Keratinocyte (primary cell): ENCODE measurements at regions not wholly inside any gene's neighbourhood (a gene's known extent, or its start where the extent isn't known, plus 50 kb on each side); places are given as distances from the start of the nearest gene placed in this dataset.

Experiments used
- DNase-seq: peaks from one replicate; pipeline ENCODE4 v3.0.0-alpha.2; 2011; ENCODE audit warnings: low read depth, missing footprints, low spot score
- FAIRE-seq: peaks from 2 replicates; lab custom pipeline; 2011; peaks lifted over from hg19 to GRCh38; lab: Jason Lieb, UNC
- H2AFZ ChIP-seq: 2 replicates; pipeline ENCODE4 v1.6.0; 2012; ENCODE audit warnings: low read length, control low read depth, inconsistent platforms; ENCODE audit not compliant: control insufficient read depth
- H3K27ac ChIP-seq: 2 replicates; pipeline ENCODE4 v1.5.1; 2011; ENCODE audit warnings: low read length; ENCODE audit not compliant: control insufficient read depth, insufficient read depth
- H3K27me3 ChIP-seq: 3 replicates; pipeline ENCODE4 v1.6.0; 2011; ENCODE audit warnings: low read length; ENCODE audit not compliant: control insufficient read depth, insufficient read depth; ENCODE audit errors: extremely low read depth
- H3K36me3 ChIP-seq, 2 experiments: 2 replicates in 1 of 2; 3 replicates in 1 of 2; pipeline ENCODE4 v1.5.1; 2011; ENCODE audit warnings: low read length in 2 of 2, mild to moderate bottlenecking in 1 of 2; ENCODE audit not compliant: control insufficient read depth in 2 of 2, insufficient read depth in 2 of 2; ENCODE audit errors: extremely low read depth in 1 of 2
- H3K4me1 ChIP-seq: 3 replicates; pipeline ENCODE4 v1.5.1; 2011; ENCODE audit warnings: low read length; ENCODE audit not compliant: control insufficient read depth, insufficient read depth; ENCODE audit errors: extremely low read depth
- H3K4me2 ChIP-seq: 3 replicates; pipeline ENCODE4 v1.6.0; 2011; ENCODE audit warnings: low read depth, low read length; ENCODE audit not compliant: control insufficient read depth, insufficient read depth; ENCODE audit errors: extremely low read depth
- H3K4me3 ChIP-seq, 3 experiments: fragments of 200-600 bp in 1 of 3; sonication (generic) in 1 of 3; 2 replicates in 2 of 3; 3 replicates in 1 of 3; pipeline ENCODE4 v1.5.1; 2011 to 2016; ENCODE audit warnings: low read length in 3 of 3, mild to moderate bottlenecking in 3 of 3, control low read depth in 2 of 3, inconsistent platforms in 1 of 3, low read depth in 1 of 3, mixed read lengths in 1 of 3, mixed run types in 1 of 3, moderate library complexity in 1 of 3; ENCODE audit not compliant: control insufficient read depth in 2 of 3, insufficient read depth in 2 of 3; ENCODE audit errors: extremely low read depth in 1 of 3
- H3K79me2 ChIP-seq: 2 replicates; pipeline ENCODE4 v1.6.0; 2012; ENCODE audit warnings: low read length; ENCODE audit not compliant: control insufficient read depth, insufficient read depth
- H3K9ac ChIP-seq: 3 replicates; pipeline ENCODE4 v1.6.0; 2011; ENCODE audit warnings: low read length; ENCODE audit not compliant: control insufficient read depth, insufficient read depth; ENCODE audit errors: extremely low read depth
- H3K9me1 ChIP-seq: 3 replicates; pipeline ENCODE4 v1.6.0; 2011; ENCODE audit warnings: low read length; ENCODE audit not compliant: control insufficient read depth, insufficient read depth; ENCODE audit errors: extremely low read depth
- H3K9me3 ChIP-seq: 2 replicates; pipeline ENCODE4 v1.5.1; 2012; ENCODE audit warnings: low read depth, low read length; ENCODE audit not compliant: control insufficient read depth
- H4K20me1 ChIP-seq: 3 replicates; pipeline ENCODE4 v1.6.0; 2011; ENCODE audit warnings: low read length; ENCODE audit not compliant: control insufficient read depth, insufficient read depth; ENCODE audit errors: extremely low read depth
- CTCF ChIP-seq, 3 experiments: IDR thresholded peaks in 1 of 3; conservative IDR thresholded peaks in 1 of 3; optimal IDR thresholded peaks in 1 of 3; 2 replicates in 2 of 3; 3 replicates in 1 of 3; pipeline versions ENCODE3 to v1.5.1; 2011; ENCODE audit warnings: low read length in 3 of 3, mild to moderate bottlenecking in 3 of 3, moderate library complexity in 2 of 3, control low read depth in 1 of 3, inconsistent platforms in 1 of 3; ENCODE audit not compliant: insufficient read depth in 2 of 3; ENCODE audit errors: extremely low read depth in 1 of 3
- EZH2 ChIP-seq: IDR thresholded peaks from one replicate; pipeline ENCODE4 v1.6.1; 2012; ENCODE audit warnings: inconsistent platforms, mild to moderate bottlenecking, low read length, moderate library complexity
- dilution Hi-C: fragments of 300-500 bp; cut with MboI; formaldehyde crosslinking; loops from one replicate; pipeline ENCODE4 v1.7.0; 2020; ENCODE audit warnings: low sequenced_read_pairs; ENCODE audit not compliant: extremely low pct_ligation_motif_present

- Histone ChIP-seq H3K27me3 (no peaks in the 10 kb centered on the region), H4K20me1 (no peaks in the 10 kb centered on the region), H3K27ac (no peak overlapping the region), H3K36me3 (no peaks in the 10 kb centered on the region), H3K4me1 (no peaks in the 10 kb centered on the region), H3K79me2 (no peaks in the 10 kb centered on the region), H3K9me1 (no peaks in the 10 kb centered on the region), H3K9ac (no peak overlapping the region), H2AFZ (no peak overlapping the region), H3K9me3 (no peaks in the 10 kb centered on the region), H3K4me2 (no peak overlapping the region), H3K4me3 (no peak overlapping the region)
- FAIRE-seq, result no peak
- DNase-seq, result no peak
- TF ChIP-seq CTCF (optimal IDR thresholded peaks at IDR 0.05 in 1 of 3, IDR thresholded peaks at IDR 0.05 in 1 of 3, conservative IDR thresholded peaks at IDR 0.05 in 1 of 3; ENCODE audit: extremely low read depth in 1 of 3, insufficient read depth in 2 of 3, low read length in 3 of 3) (no peak), EZH2 (no peak)
- dilution Hi-C loops, result no loop called here
Observed at GRCh38 chr4:59969909-59970308, 1230.2 kb upstream of the ADGRL3 start.

- Histone ChIP-seq H3K27ac (no peak overlapping the region), H3K9me3 (no peaks in the 10 kb centered on the region), H3K4me1 (no peaks in the 10 kb centered on the region), H2AFZ (no peak overlapping the region), H3K36me3 (no peaks in the 10 kb centered on the region), H3K9me1 (no peaks in the 10 kb centered on the region), H4K20me1 (no peaks in the 10 kb centered on the region), H3K4me2 (no peak overlapping the region), H3K27me3 (no peaks in the 10 kb centered on the region), H3K4me3 (no peak overlapping the region), H3K79me2 (no peaks in the 10 kb centered on the region), H3K9ac (no peak overlapping the region)
- DNase-seq (no peak), FAIRE-seq (no peak)
- no peak for TF ChIP-seq CTCF (optimal IDR thresholded peaks at IDR 0.05 in 1 of 3, IDR thresholded peaks at IDR 0.05 in 1 of 3, conservative IDR thresholded peaks at IDR 0.05 in 1 of 3; ENCODE audit: extremely low read depth in 1 of 3, insufficient read depth in 2 of 3, low read length in 3 of 3)
- TF ChIP-seq EZH2, result no peak
- dilution Hi-C loops, result no loop called here
Observed at GRCh38 chr4:59971952-59972351, 1228.2 kb upstream of the ADGRL3 start.
